Large intestine (tissue), 3 donors: ENCODE measurements at regions not wholly inside any gene's neighbourhood (a gene's known extent, or its start where the extent isn't known, plus 50 kb on each side); places are given as distances from the start of the nearest gene placed in this dataset.

Source experiments
- DNase-seq, 2 donors: peaks; one replicate each; pipeline versions ENCODE4 v3.0.0 to v3.0.0-alpha.2; 2013
- H3K27ac ChIP-seq: one replicate; pipeline ENCODE4 v1.5.1; 2013; ENCODE audit warnings: low read length
- H3K27me3 ChIP-seq: 2 replicates; pipeline ENCODE4 v1.6.1; 2013; ENCODE audit warnings: low read length; ENCODE audit not compliant: control insufficient read depth, insufficient read depth
- H3K36me3 ChIP-seq: 2 replicates; pipeline ENCODE4 v1.6.1; 2013; ENCODE audit warnings: low read length; ENCODE audit not compliant: control insufficient read depth, insufficient read depth
- H3K4me1 ChIP-seq: one replicate; pipeline ENCODE4 v1.6.1; 2013; ENCODE audit warnings: low read length; ENCODE audit not compliant: control insufficient read depth, insufficient read depth
- H3K4me3 ChIP-seq: one replicate; pipeline ENCODE4 v1.5.1; 2013; ENCODE audit warnings: low read length
- H3K9me3 ChIP-seq: one replicate; pipeline ENCODE4 v1.6.1; 2013; ENCODE audit warnings: mild to moderate bottlenecking, low read depth, low read length, moderate library complexity; ENCODE audit not compliant: control insufficient read depth
- WGBS: methylation state at CpG from one replicate; pipeline ENCODE4 v1.1.5; 2013; ENCODE audit warnings: low lambda C conversion rate; ENCODE audit not compliant: insufficient coverage; 5-methylcytosine and 5-hydroxymethylcytosine counted together

GRCh38 chrY:15554991-15555390 is 1030.7 kb downstream of the NLGN4Y start:
- no CpG with 5 or more reads among the region's 1 CpG for WGBS
- H3K27ac ChIP-seq = no peak overlapping the region
- H3K27me3 ChIP-seq = no peaks in the 10 kb centered on the region
- no peak overlapping the region for H3K4me3 ChIP-seq
- no peaks in the 10 kb centered on the region for H3K4me1 ChIP-seq
- DNase-seq = no peak
- no peaks in the 10 kb centered on the region for H3K9me3 ChIP-seq
- H3K36me3 ChIP-seq = no peaks in the 10 kb centered on the region

DNA sequence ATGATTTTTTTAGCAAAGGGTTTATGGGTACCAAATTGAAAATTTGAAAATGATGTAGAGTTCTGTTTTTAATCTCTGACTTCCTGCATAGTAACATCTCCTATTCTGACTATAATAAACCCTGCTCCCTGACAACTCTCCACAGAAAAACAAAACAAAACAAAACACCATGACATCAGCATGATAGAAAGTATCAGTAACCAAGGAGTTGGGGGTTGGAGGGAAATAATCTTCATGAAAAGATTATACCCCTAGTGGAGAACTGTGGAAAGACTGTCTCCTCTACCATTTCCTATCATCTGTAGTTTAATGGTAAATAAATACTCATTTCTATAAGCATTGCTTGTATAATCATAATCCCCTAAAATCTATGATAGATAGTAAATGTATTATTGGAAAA is 1034.8 kb downstream of the NLGN4Y start:
- no peaks in the 10 kb centered on the region for H3K36me3 ChIP-seq
- no peaks in the 10 kb centered on the region for H3K4me1 ChIP-seq
- H3K27me3 ChIP-seq = no peaks in the 10 kb centered on the region
- no peak overlapping the region for H3K27ac ChIP-seq
- no peak overlapping the region for H3K4me3 ChIP-seq
- no peaks in the 10 kb centered on the region for H3K9me3 ChIP-seq
- DNase-seq = no peak

DNA sequence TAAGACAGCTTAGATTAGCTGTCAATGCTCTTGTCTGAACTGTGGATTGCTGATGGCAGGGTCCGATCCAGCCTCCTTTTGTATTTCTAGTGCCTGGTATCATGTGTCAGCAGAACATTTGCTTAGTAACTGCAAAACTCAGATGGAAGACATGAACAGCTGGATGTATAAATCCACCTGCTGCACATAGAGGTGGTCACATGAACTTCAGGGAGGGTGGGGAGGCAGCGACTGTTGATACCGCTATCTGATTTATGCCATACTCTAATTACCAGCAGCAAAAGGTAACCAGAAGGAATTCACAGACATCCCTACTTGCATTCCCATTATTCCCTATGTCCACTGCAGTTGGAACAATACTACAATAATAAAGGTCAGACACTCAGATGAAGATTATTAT is 1036.5 kb downstream of the NLGN4Y start:
- Histone ChIP-seq H3K36me3 (no peaks in the 10 kb centered on the region), H3K27ac (no peak overlapping the region), H3K4me1 (no peaks in the 10 kb centered on the region), H3K9me3 (no peaks in the 10 kb centered on the region), H3K4me3 (no peak overlapping the region), H3K27me3 (no peaks in the 10 kb centered on the region)
- no peak for DNase-seq
- no CpG with 5 or more reads among the region's 3 CpGs for WGBS

GRCh38 chrY:15561501-15562289 is 1037.4 kb downstream of the NLGN4Y start:
- no peaks in the 10 kb centered on the region for H3K9me3 ChIP-seq
- WGBS = no CpG with 5 or more reads among the region's 5 CpGs
- no peak overlapping the region for H3K4me3 ChIP-seq
- H3K27ac ChIP-seq = no peak overlapping the region
- no peaks in the 10 kb centered on the region for H3K4me1 ChIP-seq
- DNase-seq = no peak
- H3K27me3 ChIP-seq = no peaks in the 10 kb centered on the region
- H3K36me3 ChIP-seq = no peaks in the 10 kb centered on the region

DNA sequence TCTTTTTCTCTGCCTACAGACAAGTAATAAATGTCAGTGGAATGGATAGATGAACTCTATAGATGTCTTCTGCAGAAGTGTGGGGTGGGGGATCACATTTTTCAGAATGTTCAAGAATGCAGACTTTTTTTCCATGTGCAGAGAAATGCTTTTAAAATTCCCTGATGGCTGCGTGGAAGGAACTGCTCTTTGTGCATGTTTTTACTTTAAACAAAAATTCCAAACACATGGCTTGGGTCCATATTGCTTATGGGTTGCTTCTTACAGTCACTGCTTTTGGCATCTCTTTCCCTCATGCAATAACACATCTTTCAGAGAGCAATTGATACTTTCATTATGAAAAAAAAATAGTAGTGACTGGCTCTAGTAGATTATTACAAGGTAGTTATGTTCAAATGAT is 1053.6 kb downstream of the NLGN4Y start:
- WGBS = no CpG with 5 or more reads among the region's 1 CpG

GRCh38 chrY:15578761-15579160 is 1054.4 kb downstream of the NLGN4Y start:
- DNase-seq = no peak
- no peaks in the 10 kb centered on the region for H3K27me3 ChIP-seq
- H3K4me3 ChIP-seq = no peak overlapping the region
- no peaks in the 10 kb centered on the region for H3K4me1 ChIP-seq
- no peaks in the 10 kb centered on the region for H3K36me3 ChIP-seq
- H3K9me3 ChIP-seq = no peaks in the 10 kb centered on the region
- H3K27ac ChIP-seq = no peak overlapping the region

More for the DNA sequence above, 1053.6 kb downstream of the NLGN4Y start:
- DNase-seq = no peak
- Histone ChIP-seq H3K27ac (no peak overlapping the region), H3K9me3 (no peaks in the 10 kb centered on the region), H3K36me3 (no peaks in the 10 kb centered on the region), H3K27me3 (no peaks in the 10 kb centered on the region), H3K4me1 (no peaks in the 10 kb centered on the region), H3K4me3 (no peak overlapping the region)

GRCh38 chrY:15579245-15579644 is 1054.9 kb downstream of the NLGN4Y start:
- Histone ChIP-seq H3K4me1 (no peaks in the 10 kb centered on the region), H3K27me3 (no peaks in the 10 kb centered on the region), H3K27ac (no peak overlapping the region), H3K9me3 (no peaks in the 10 kb centered on the region), H3K4me3 (no peak overlapping the region), H3K36me3 (no peaks in the 10 kb centered on the region)
- DNase-seq = no peak

DNA sequence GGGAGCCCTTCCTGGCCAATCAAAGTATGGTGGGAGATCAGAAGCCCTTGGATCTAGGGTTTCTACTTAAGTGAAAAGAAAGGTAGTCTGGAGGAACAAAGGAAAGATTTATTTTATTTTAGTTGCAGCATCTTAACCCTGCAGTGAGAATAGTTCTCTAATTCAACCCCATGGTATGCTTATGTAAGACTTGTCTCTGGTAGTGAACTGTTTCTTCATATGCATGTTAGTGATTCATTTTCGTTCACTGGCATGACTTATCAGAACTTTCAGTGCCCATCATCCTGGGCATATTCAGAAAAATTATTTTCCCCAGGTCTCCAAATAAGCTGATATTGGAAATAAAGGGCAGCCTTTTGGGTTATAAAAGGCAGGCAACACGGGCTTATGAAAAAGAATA is 1058.8 kb downstream of the NLGN4Y start:
- Histone ChIP-seq H3K4me3 (no peak overlapping the region), H3K9me3 (no peaks in the 10 kb centered on the region), H3K36me3 (no peaks in the 10 kb centered on the region), H3K27ac (no peak overlapping the region), H3K4me1 (no peaks in the 10 kb centered on the region), H3K27me3 (no peaks in the 10 kb centered on the region)
- DNase-seq = no peak
- WGBS = no CpG with 5 or more reads among the region's 2 CpGs

DNA sequence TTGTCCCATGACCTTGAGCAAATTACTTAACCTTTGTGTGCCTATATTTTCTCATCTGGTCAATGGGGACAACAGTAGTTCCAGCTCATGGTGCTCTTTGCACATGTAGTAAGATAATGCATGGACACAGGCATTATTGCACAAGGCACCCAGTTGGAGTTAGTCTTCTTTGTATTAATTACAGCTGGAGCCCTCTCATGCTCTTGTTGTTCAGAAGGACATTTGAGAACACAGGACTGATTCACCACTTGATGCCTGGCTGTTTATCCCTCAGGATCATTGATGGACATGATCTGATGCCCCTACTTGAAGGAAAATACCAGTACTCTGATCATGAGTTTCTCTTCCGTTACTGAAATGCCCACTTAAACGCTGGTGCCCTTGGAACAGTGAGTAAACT is 1068.6 kb downstream of the NLGN4Y start:
- Histone ChIP-seq H3K27ac (no peak overlapping the region), H3K9me3 (no peaks in the 10 kb centered on the region), H3K36me3 (no peaks in the 10 kb centered on the region), H3K4me3 (no peak overlapping the region), H3K4me1 (no peaks in the 10 kb centered on the region), H3K27me3 (no peaks in the 10 kb centered on the region)
- WGBS = no CpG with 5 or more reads among the region's 2 CpGs
- DNase-seq = no peak

DNA sequence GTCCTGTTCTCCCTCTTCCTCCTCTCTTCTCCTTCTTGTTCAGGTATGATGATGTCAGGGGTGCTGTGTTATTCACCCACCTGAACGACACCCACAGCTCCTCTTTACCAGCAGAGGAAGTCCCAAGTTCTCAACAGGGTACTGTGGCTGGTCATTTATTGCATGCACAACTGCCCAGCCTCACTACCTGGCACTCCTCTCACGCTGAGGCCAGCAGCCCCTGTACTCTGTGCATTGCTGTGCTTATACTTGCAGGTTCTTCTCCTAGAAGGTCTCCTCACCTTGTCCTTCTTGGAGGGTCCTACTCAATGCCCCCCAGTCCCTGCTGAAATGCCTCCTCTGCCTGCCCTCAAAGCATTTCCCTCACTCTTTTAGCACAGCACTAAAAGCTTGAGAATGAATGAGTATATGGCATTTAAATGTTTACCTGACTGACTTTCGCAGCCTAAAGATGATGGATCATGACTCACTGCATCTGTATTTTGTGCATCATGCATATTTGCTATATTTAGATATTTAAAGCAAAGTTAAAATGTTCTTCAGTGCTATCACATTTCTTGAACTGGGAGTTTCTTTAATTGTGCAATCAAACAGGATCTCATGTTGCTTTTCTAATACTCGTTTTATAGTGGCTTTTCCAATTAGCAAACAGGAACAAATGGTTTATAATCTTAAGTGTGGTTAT is 1069.3 kb downstream of the NLGN4Y start:
- no peak for DNase-seq
- Histone ChIP-seq H3K4me1 (no peaks in the 10 kb centered on the region), H3K27ac (no peak overlapping the region), H3K36me3 (no peaks in the 10 kb centered on the region), H3K27me3 (no peaks in the 10 kb centered on the region), H3K4me3 (no peak overlapping the region), H3K9me3 (no peaks in the 10 kb centered on the region)
- WGBS = no CpG with 5 or more reads among the region's 4 CpGs

GRCh38 chrY:15594179-15594578 is 1069.8 kb downstream of the NLGN4Y start:
- no CpG with 5 or more reads among the region's 3 CpGs for WGBS
- Histone ChIP-seq H3K4me1 (no peaks in the 10 kb centered on the region), H3K4me3 (no peak overlapping the region), H3K27me3 (no peaks in the 10 kb centered on the region), H3K27ac (no peak overlapping the region), H3K36me3 (no peaks in the 10 kb centered on the region), H3K9me3 (no peaks in the 10 kb centered on the region)
- no peak for DNase-seq
